ENCODE measurements at regions not wholly inside any gene's neighbourhood (a gene's known extent, or its start where the extent isn't known, plus 50 kb on each side); places are given as distances from the start of the nearest gene placed in this dataset.

DNA sequence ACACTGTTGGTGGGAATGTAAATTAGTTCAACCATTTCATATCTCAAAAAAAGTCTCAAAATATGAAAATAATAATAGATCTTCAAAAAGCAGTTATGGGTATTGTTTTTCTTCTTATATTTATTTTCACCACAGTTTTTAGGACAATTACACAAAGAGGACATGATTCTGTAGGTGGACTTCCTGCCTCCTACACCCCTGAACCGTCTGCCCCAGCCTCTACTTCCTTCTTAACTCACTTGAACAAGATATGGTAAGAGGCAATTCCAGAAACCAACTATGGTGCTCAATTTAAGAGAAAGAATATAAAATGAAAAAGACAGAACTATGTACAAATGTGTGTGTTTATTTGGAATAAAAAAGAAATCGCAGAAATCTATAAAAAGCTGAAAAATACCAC, 74.1 kb upstream of the MON1B start:
- H3K4me3 ChIP-seq = no peak overlapping the region
- no peak for DNase-seq
- H3K27ac ChIP-seq = no peak overlapping the region
- H3K9me3 ChIP-seq = no peaks in the 10 kb centered on the region
- H3K27me3 ChIP-seq = no peaks in the 10 kb centered on the region
- intact Hi-C loops (cut with DNase I) = no loop called here
- H3K36me3 ChIP-seq = no peaks in the 10 kb centered on the region
- no peak for TF ChIP-seq CTCF (IDR thresholded peaks at IDR 0.05)
- no peaks in the 10 kb centered on the region for H3K4me1 ChIP-seq
- no peak for FAIRE-seq
- WGBS, 2 donors = 55 to 80% methylated on average over 2 of the region's 2 CpGs
- no peak for ATAC-seq

- TF ChIP-seq CTCF (IDR thresholded peaks at IDR 0.05) = no peak
Measured at GRCh38 chr16:77117707-77118106, 73.3 kb upstream of the MON1B start.

GRCh38 chr16:77131398-77131797, 59.6 kb upstream of the MON1B start:
- ATAC-seq (no peak), DNase-seq (no peak), FAIRE-seq (no peak)
- intact Hi-C loops (cut with DNase I) = no loop called here
- Histone ChIP-seq H3K27ac (no peak overlapping the region), H3K27me3 (no peaks in the 10 kb centered on the region), H3K4me1 (no peaks in the 10 kb centered on the region), H3K9me3 (no peaks in the 10 kb centered on the region), H3K36me3 (no peaks in the 10 kb centered on the region), H3K4me3 (no peak overlapping the region)
- TF ChIP-seq CTCF (IDR thresholded peaks at IDR 0.05) = no peak
- 17 to 18% methylated on average over 2 of the region's 2 CpGs for WGBS, 2 donors

More at GRCh38 chr16:77117707-77118106, 73.3 kb upstream of the MON1B start:
- 27 to 33% methylated on average over 3 of the region's 3 CpGs for WGBS, 2 donors
- Histone ChIP-seq H3K4me3 (no peak overlapping the region), H3K36me3 (no peaks in the 10 kb centered on the region), H3K4me1 (no peaks in the 10 kb centered on the region), H3K27ac (no peak overlapping the region), H3K27me3 (no peaks in the 10 kb centered on the region), H3K9me3 (no peaks in the 10 kb centered on the region)
- DNase-seq (no peak), ATAC-seq (no peak), FAIRE-seq (no peak)
- intact Hi-C loops (cut with DNase I) = no loop called here

GRCh38 chr16:77132051-77132618, 58.9 kb upstream of the MON1B start:
- H3K27me3 ChIP-seq = no peaks in the 10 kb centered on the region
- ATAC-seq = no peak
- H3K4me3 ChIP-seq = no peak overlapping the region
- no peaks in the 10 kb centered on the region for H3K36me3 ChIP-seq
- H3K4me1 ChIP-seq = no peaks in the 10 kb centered on the region
- intact Hi-C loops (cut with DNase I) = no loop called here
- no peak for FAIRE-seq
- no peaks in the 10 kb centered on the region for H3K9me3 ChIP-seq
- TF ChIP-seq CTCF (IDR thresholded peaks at IDR 0.05) = no peak
- H3K27ac ChIP-seq = no peak overlapping the region
- no peak for DNase-seq
- WGBS, 2 donors = 36 to 48% methylated on average over 2 of the region's 3 CpGs

- H3K4me3 ChIP-seq = no peak overlapping the region
- FAIRE-seq = no peak
- no peaks in the 10 kb centered on the region for H3K36me3 ChIP-seq
- H3K4me1 ChIP-seq = no peaks in the 10 kb centered on the region
- WGBS, 2 donors = 55 to 70% methylated on average over 4 of the region's 4 CpGs
- DNase-seq = no peak
- no peak overlapping the region for H3K27ac ChIP-seq
- intact Hi-C loops (cut with DNase I) = no loop called here
- H3K27me3 ChIP-seq = no peaks in the 10 kb centered on the region
- ATAC-seq = no peak
- no peaks in the 10 kb centered on the region for H3K9me3 ChIP-seq
- TF ChIP-seq CTCF (IDR thresholded peaks at IDR 0.05) = no peak
Measured at GRCh38 chr16:77133706-77134105, 57.3 kb upstream of the MON1B start.
